ENCODE measurements at regions not wholly inside any gene's neighbourhood (a gene's known extent, or its start where the extent isn't known, plus 50 kb on each side); places are given as distances from the start of the nearest gene placed in this dataset.

- no peak overlapping the region for H3K9ac ChIP-seq (ENCODE audit: extremely low read depth, insufficient read length, low read length)
- H3K27ac ChIP-seq (ENCODE audit: insufficient read length, low read depth, low read length) = no peak overlapping the region
- no peaks in the 10 kb centered on the region for H3K23me2 ChIP-seq (ENCODE audit: insufficient read length, low read depth, low read length, poor library complexity, severe bottlenecking)
- no peak for DNase-seq
- H2BK5ac ChIP-seq (ENCODE audit: insufficient read length, low read length) = no peak overlapping the region
- peaks cover 9 to 15% of the 10 kb centered on the region in 2 experiments; a peak in 4 of 5 replicates for H3K9me3 Mint-ChIP-seq
- no peak overlapping the region for H3K18ac ChIP-seq (ENCODE audit: insufficient read length, low read depth, low read length)
- no peak overlapping the region for H3K4me2 ChIP-seq (ENCODE audit: insufficient read depth, insufficient read length, low read length)
- no peaks in the 10 kb centered on the region for H3K9me3 ChIP-seq (ENCODE audit: control insufficient read depth, low read depth, low read length)
- H2BK15ac ChIP-seq (ENCODE audit: low read depth, low read length) = no peak overlapping the region
- H3T11ph ChIP-seq (ENCODE audit: low read length) = no peak overlapping the region
- H3K4ac ChIP-seq (ENCODE audit: low read depth, low read length) = no peak overlapping the region
- H3K36me3 Mint-ChIP-seq (ENCODE audit: insufficient read depth in 1 of 3, low read depth in 3 of 3) = peaks cover 0 to 11% (median 6%) of the 10 kb centered on the region in 3 experiments; a peak in 5 of 7 replicates
- no peak overlapping the region for H3K27ac Mint-ChIP-seq
- no CpG with 5 or more reads among the region's 2 CpGs for WGBS (ENCODE audit: extremely low coverage, insufficient read length, low lambda C conversion rate)
- no peaks in the 10 kb centered on the region for H3K79me1 ChIP-seq (ENCODE audit: insufficient read depth, low read depth, low read length, poor library complexity, severe bottlenecking)
- H3K4me3 Mint-ChIP-seq = no peak overlapping the region
- H3K4me1 Mint-ChIP-seq = peaks cover 11 to 13% of the 10 kb centered on the region in 2 experiments
- no peaks in the 10 kb centered on the region for H3K79me2 ChIP-seq (ENCODE audit: insufficient read depth, low read length)
- H4K8ac ChIP-seq (replicated peaks; ENCODE audit: insufficient read length, low read depth, low read length) = no peak overlapping the region
- H3K27me3 ChIP-seq (ENCODE audit: insufficient read depth, low read length) = no peaks in the 10 kb centered on the region
- no peaks in the 10 kb centered on the region for H3K27me3 Mint-ChIP-seq (ENCODE audit: low read depth)
- no peaks in the 10 kb centered on the region for H3K4me1 ChIP-seq (ENCODE audit: insufficient read depth, low read length)
- no peak overlapping the region for H2AFZ ChIP-seq (ENCODE audit: low read length)
- H2BK12ac ChIP-seq (ENCODE audit: insufficient read length, low read depth, low read length) = no peak overlapping the region
- H4K91ac ChIP-seq (ENCODE audit: insufficient read length, low read depth, low read length) = no peak overlapping the region
- no peak overlapping the region for H3K23ac ChIP-seq (ENCODE audit: insufficient read length, low read depth, low read length)
- H2AK5ac ChIP-seq (ENCODE audit: insufficient read length, low read length) = no peak overlapping the region
- H3K14ac ChIP-seq (ENCODE audit: insufficient read depth, low read length) = no peak overlapping the region
- no peaks in the 10 kb centered on the region for H4K20me1 ChIP-seq (ENCODE audit: control insufficient read depth, insufficient read depth, insufficient read length)
- no peak overlapping the region for H2BK120ac ChIP-seq (ENCODE audit: low read depth, low read length, poor library complexity, severe bottlenecking)
- no peak for TF ChIP-seq CTCF (conservative IDR thresholded peaks at IDR 0.05)
- H4K5ac ChIP-seq (ENCODE audit: insufficient read length, low read depth, low read length) = no peak overlapping the region
- H3K56ac ChIP-seq (ENCODE audit: insufficient read length, low read depth, low read length) = no peak overlapping the region
- no peak overlapping the region for H2BK20ac ChIP-seq (ENCODE audit: low read depth, low read length, poor library complexity, severe bottlenecking)
Observed at GRCh38 chr12:67594888-67595287, 53.7 kb upstream of the DYRK2 start.
